ENCODE measurements at regions not wholly inside any gene's neighbourhood (a gene's known extent, or its start where the extent isn't known, plus 50 kb on each side); places are given as distances from the start of the nearest gene placed in this dataset.

DNA sequence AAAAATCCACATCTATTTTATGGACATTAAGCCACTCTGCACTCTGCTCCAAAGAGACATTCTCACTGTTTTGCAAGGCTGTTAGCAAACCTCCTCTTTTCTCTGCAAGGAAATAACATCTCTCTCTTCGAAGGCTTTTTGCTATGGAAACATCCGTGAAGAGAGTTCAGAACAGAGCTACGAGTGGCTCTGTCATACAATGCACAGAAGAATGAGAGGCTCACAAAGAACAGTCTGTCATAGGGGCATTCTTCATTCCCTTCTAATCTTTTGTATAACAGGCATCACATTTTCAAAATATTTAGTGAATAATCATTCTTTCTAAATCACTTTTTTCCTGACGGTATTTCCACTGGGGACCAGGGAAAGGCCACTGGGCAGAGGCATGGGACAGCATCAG is 346.1 kb downstream of the IRS2 start:
- ChIA-PET CTCF (no interaction called here), POLR2A (no interaction called here)
- H3K4me3 ChIP-seq (ENCODE audit: low read depth, low read length) = no peak overlapping the region
- no peaks in the 10 kb centered on the region for H3K9me3 ChIP-seq (ENCODE audit: control insufficient read depth, insufficient read depth, low read depth, low read length)
- no peaks in the 10 kb centered on the region for H3K4me1 ChIP-seq (ENCODE audit: control insufficient read depth, insufficient read depth, low read length)
- H3K27ac ChIP-seq (ENCODE audit: extremely low read depth, low read depth, low read length) = no peak overlapping the region
- H3K36me3 ChIP-seq (ENCODE audit: control insufficient read depth in 2 of 2, insufficient read depth in 1 of 2, low read length in 2 of 2) = no peaks in the 10 kb centered on the region
- TF ChIP-seq ZNF660 (tag by site-specific recombination; IDR thresholded peaks at IDR 0.05) (no peak), ZNF544 (tag by site-specific recombination; IDR thresholded peaks at IDR 0.05) (no peak)
- TF ChIP-seq, protein P1, sequence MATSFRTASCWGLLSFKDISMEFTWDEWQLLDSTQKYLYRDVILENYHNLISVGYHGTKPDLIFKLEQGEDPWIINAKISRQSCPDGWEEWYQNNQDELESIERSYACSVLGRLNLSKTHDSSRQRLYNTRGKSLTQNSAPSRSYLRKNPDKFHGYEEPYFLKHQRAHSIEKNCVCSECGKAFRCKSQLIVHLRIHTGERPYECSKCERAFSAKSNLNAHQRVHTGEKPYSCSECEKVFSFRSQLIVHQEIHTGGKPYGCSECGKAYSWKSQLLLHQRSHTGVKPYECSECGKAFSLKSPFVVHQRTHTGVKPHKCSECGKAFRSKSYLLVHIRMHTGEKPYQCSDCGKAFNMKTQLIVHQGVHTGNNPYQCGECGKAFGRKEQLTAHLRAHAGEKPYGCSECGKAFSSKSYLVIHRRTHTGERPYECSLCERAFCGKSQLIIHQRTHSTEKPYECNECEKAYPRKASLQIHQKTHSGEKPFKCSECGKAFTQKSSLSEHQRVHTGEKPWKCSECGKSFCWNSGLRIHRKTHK (tag by site-specific recombination; IDR thresholded peaks at IDR 0.05) = no peak
- TF ChIP-seq, protein P2, sequence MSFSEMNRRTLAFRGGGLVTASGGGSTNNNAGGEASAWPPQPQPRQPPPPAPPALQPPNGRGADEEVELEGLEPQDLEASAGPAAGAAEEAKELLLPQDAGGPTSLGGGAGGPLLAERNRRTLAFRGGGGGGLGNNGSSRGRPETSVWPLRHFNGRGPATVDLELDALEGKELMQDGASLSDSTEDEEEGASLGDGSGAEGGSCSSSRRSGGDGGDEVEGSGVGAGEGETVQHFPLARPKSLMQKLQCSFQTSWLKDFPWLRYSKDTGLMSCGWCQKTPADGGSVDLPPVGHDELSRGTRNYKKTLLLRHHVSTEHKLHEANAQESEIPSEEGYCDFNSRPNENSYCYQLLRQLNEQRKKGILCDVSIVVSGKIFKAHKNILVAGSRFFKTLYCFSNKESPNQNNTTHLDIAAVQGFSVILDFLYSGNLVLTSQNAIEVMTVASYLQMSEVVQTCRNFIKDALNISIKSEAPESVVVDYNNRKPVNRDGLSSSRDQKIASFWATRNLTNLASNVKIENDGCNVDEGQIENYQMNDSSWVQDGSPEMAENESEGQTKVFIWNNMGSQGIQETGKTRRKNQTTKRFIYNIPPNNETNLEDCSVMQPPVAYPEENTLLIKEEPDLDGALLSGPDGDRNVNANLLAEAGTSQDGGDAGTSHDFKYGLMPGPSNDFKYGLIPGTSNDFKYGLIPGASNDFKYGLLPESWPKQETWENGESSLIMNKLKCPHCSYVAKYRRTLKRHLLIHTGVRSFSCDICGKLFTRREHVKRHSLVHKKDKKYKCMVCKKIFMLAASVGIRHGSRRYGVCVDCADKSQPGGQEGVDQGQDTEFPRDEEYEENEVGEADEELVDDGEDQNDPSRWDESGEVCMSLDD (tag by site-specific recombination; IDR thresholded peaks at IDR 0.05) = no peak
- TF ChIP-seq, protein P3, sequence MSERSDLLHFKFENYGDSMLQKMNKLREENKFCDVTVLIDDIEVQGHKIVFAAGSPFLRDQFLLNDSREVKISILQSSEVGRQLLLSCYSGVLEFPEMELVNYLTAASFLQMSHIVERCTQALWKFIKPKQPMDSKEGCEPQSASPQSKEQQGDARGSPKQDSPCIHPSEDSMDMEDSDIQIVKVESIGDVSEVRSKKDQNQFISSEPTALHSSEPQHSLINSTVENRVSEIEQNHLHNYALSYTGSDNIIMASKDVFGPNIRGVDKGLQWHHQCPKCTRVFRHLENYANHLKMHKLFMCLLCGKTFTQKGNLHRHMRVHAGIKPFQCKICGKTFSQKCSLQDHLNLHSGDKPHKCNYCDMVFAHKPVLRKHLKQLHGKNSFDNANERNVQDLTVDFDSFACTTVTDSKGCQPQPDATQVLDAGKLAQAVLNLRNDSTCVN (tag by site-specific recombination; optimal IDR thresholded peaks at IDR 0.05) = no peak

DNA sequence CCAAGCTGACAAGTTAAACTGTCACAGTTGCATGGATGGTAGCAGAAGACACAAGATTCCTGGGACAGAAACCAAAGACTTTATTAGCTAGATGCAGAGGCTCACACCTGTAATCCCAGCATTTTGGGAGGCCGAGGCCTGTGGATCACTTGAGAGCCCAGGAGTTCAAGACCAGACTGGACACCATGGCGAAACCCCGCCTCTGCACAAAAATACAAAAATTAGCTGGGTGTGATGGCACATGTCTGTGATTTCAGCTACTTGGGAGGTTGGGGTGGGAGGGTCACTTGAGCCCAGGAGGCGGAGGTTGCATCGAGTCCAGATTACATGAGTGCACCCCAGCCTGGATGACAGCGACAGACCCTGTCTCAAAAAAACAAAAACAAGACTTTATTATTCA is 346.6 kb downstream of the IRS2 start:
- TF ChIP-seq ZNF513 (tag by site-specific recombination; IDR thresholded peaks at IDR 0.05) = no peak
- TF ChIP-seq ZBTB7A (tag by site-specific recombination; IDR thresholded peaks at IDR 0.05; ENCODE audit: low read depth) = no peak
- TF ChIP-seq ZNF792 (tag by site-specific recombination; IDR thresholded peaks at IDR 0.05) = no peak
- TF ChIP-seq, protein P4, sequence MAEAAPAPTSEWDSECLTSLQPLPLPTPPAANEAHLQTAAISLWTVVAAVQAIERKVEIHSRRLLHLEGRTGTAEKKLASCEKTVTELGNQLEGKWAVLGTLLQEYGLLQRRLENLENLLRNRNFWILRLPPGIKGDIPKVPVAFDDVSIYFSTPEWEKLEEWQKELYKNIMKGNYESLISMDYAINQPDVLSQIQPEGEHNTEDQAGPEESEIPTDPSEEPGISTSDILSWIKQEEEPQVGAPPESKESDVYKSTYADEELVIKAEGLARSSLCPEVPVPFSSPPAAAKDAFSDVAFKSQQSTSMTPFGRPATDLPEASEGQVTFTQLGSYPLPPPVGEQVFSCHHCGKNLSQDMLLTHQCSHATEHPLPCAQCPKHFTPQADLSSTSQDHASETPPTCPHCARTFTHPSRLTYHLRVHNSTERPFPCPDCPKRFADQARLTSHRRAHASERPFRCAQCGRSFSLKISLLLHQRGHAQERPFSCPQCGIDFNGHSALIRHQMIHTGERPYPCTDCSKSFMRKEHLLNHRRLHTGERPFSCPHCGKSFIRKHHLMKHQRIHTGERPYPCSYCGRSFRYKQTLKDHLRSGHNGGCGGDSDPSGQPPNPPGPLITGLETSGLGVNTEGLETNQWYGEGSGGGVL (tag by site-specific recombination; IDR thresholded peaks at IDR 0.05) = no peak
- no peak for TF ChIP-seq ZNF670 (tag by site-specific recombination; IDR thresholded peaks at IDR 0.05; ENCODE audit: low read depth)
- no peak for TF ChIP-seq ZSCAN4 (tag by site-specific recombination; IDR thresholded peaks at IDR 0.05)
- TF ChIP-seq ZNF514 (tag by site-specific recombination; IDR thresholded peaks at IDR 0.05) = no peak
- TF ChIP-seq ZNF521 (tag by site-specific recombination; IDR thresholded peaks at IDR 0.05) = no peak
- TF ChIP-seq KLF17 (tag by site-specific recombination; IDR thresholded peaks at IDR 0.05) = no peak
- TF ChIP-seq ZNF626 (tag by site-specific recombination; IDR thresholded peaks at IDR 0.05) = no peak
- no peak for TF ChIP-seq RBAK (tag by site-specific recombination; IDR thresholded peaks at IDR 0.05)
- TF ChIP-seq ZNF664 (tag by site-specific recombination; IDR thresholded peaks at IDR 0.05) = no peak
- no peak for TF ChIP-seq ZNF585B (tag by site-specific recombination; IDR thresholded peaks at IDR 0.05)
- no peak for TF ChIP-seq ZNF274 (IDR thresholded peaks at IDR 0.05; ENCODE audit: low read length)
- no peak for TF ChIP-seq ZNF274 (tag by site-specific recombination; IDR thresholded peaks at IDR 0.05; ENCODE audit: borderline replicate concordance)
- TF ChIP-seq, protein P3 (tag by site-specific recombination; optimal IDR thresholded peaks at IDR 0.05) = no peak
- no peak for TF ChIP-seq EGR2 (tag by site-specific recombination; IDR thresholded peaks at IDR 0.05; ENCODE audit: low read depth)
- no peaks in the 10 kb centered on the region for H3K36me3 ChIP-seq (ENCODE audit: control insufficient read depth in 2 of 2, insufficient read depth in 1 of 2, low read length in 2 of 2)
- no peaks in the 10 kb centered on the region for H3K9me3 ChIP-seq (ENCODE audit: control insufficient read depth, insufficient read depth, low read depth, low read length)
- ChIA-PET CTCF (no interaction called here), POLR2A (no interaction called here)
- H3K27ac ChIP-seq (ENCODE audit: extremely low read depth, low read depth, low read length) = no peak overlapping the region
- no peak overlapping the region for H3K4me3 ChIP-seq (ENCODE audit: low read depth, low read length)
- no peaks in the 10 kb centered on the region for H3K4me1 ChIP-seq (ENCODE audit: control insufficient read depth, insufficient read depth, low read length)
